Peyer's patch (tissue), 4 donors: ENCODE measurements at regions not wholly inside any gene's neighbourhood (a gene's known extent, or its start where the extent isn't known, plus 50 kb on each side); places are given as distances from the start of the nearest gene placed in this dataset.

Source experiments
- POLR2A ChIP-seq, 2 donors: fragments of 450-650 bp; IDR thresholded peaks; one replicate each; pipeline ENCODE4 v1.5.1; 2017; ENCODE audit warnings: antibody characterized with exemption in 2 of 2, mild to moderate bottlenecking in 2 of 2, moderate library complexity in 2 of 2
- TF ChIP-seq, protein P1 (sequence below), 6 experiments: fragments of 450-650 bp in 4 of 6; fragments of 200-600 bp in 2 of 6; sonication (generic) in 1 of 6; IDR thresholded peaks; one replicate each; pipeline ENCODE4 v1.5.1; 2017 to 2019; ENCODE audit warnings: antibody characterized with exemption in 6 of 6, mild to moderate bottlenecking in 3 of 6, moderate library complexity in 1 of 6

DNA sequence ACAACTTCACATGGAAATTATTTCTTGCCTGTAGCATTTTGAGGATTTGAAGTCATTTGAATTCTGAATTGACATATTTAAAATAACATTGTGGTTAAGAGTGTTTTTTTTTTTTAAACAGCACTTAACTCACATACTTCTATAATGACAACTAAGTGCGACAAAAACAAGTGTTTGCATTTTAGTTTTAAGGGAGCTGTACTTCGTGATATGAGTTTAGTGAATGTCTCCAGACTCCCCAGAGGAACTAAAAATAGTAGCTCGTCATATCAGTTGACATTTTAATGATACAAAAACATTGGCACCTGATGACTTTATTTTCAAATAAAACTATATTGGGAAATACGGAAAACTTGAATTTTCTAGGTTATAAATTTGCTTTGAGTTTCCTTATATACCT, 389.6 kb upstream of the MON1B start:
- TF ChIP-seq, protein P1, sequence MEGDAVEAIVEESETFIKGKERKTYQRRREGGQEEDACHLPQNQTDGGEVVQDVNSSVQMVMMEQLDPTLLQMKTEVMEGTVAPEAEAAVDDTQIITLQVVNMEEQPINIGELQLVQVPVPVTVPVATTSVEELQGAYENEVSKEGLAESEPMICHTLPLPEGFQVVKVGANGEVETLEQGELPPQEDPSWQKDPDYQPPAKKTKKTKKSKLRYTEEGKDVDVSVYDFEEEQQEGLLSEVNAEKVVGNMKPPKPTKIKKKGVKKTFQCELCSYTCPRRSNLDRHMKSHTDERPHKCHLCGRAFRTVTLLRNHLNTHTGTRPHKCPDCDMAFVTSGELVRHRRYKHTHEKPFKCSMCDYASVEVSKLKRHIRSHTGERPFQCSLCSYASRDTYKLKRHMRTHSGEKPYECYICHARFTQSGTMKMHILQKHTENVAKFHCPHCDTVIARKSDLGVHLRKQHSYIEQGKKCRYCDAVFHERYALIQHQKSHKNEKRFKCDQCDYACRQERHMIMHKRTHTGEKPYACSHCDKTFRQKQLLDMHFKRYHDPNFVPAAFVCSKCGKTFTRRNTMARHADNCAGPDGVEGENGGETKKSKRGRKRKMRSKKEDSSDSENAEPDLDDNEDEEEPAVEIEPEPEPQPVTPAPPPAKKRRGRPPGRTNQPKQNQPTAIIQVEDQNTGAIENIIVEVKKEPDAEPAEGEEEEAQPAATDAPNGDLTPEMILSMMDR (IDR thresholded peaks at IDR 0.05): no peak
- no peak for TF ChIP-seq POLR2A (IDR thresholded peaks at IDR 0.05)
